Adrenal gland (tissue), 9 donors: ENCODE measurements at regions not wholly inside any gene's neighbourhood (a gene's known extent, or its start where the extent isn't known, plus 50 kb on each side); places are given as distances from the start of the nearest gene placed in this dataset.

ENCODE experiments used
- DNase-seq, 7 donors: peaks; one replicate each; pipeline ENCODE4 v3.0.0-alpha.2; 2019 to 2020
- H3K27ac ChIP-seq, 5 donors: fragments of 200-600 bp; sonication (generic) in 4 of 5; 1 replicate in 3 of 5; 2 replicates in 2 of 5; pipeline versions ENCODE4 v1.5.1 to v1.8.0; 2016 to 2020; ENCODE audit warnings: mild to moderate bottlenecking in 1 of 5
- H3K27me3 ChIP-seq: fragments of 200-600 bp; 2 replicates; pipeline ENCODE4 v1.8.0; 2021
- H3K36me3 ChIP-seq, 2 donors: fragments of 200-600 bp; replicated peaks in 1 of 2; 1 replicate in 1 of 2; 2 replicates in 1 of 2; pipeline versions ENCODE4 v1.5.1 to v1.8.0; 2018 to 2022
- H3K4me1 ChIP-seq, 2 donors: fragments of 200-600 bp; replicated peaks in 1 of 2; 1 replicate in 1 of 2; 2 replicates in 1 of 2; pipeline versions ENCODE4 v1.5.1 to v1.8.0; 2018 to 2021
- H3K4me3 ChIP-seq, 4 donors: fragments of 200-600 bp; sonication (generic) in 3 of 4; one replicate each; pipeline ENCODE4 v1.5.1; 2016 to 2018
- H3K9me3 ChIP-seq, 3 donors: fragments of 200-600 bp; sonication (generic) in 1 of 3; replicated peaks in 1 of 3; 1 replicate in 2 of 3; 2 replicates in 1 of 3; pipeline versions ENCODE4 v1.5.1 to v1.8.0; 2016 to 2021
- CTCF ChIP-seq, 6 experiments: fragments of 450-650 bp in 4 of 6; fragments of 200-600 bp in 2 of 6; sonication (generic) in 1 of 6; IDR thresholded peaks; 1 replicate in 5 of 6; 2 replicates in 1 of 6; pipeline versions ENCODE4 v1.5.1 to v1.8.0; 2016 to 2021; ENCODE audit warnings: antibody characterized with exemption in 6 of 6, mild to moderate bottlenecking in 2 of 6, moderate library complexity in 1 of 6
- POLR2A ChIP-seq, 2 donors: fragments of 450-650 bp; IDR thresholded peaks; one replicate each; pipeline ENCODE4 v1.6.1; 2017; ENCODE audit warnings: antibody characterized with exemption in 2 of 2, mild to moderate bottlenecking in 2 of 2, moderate library complexity in 1 of 2
- WGBS, 4 donors: extraction: QIAGEN DNeasy Blood & Tissue Kit in 2 of 4; methylation state at CpG; one replicate each; pipeline versions ENCODE4 v1.1.5 to v1.1.7; 2013 to 2017; 5-methylcytosine and 5-hydroxymethylcytosine counted together
- intact Hi-C, 2 donors: fragments of 100-400 bp; cut with DNase I; formaldehyde crosslinking; loops; one replicate each; pipeline versions ENCODE4 v1.14.1 to v1.15.0; 2022 to 2023
- donor health status: healthy with polysubstance abuse.
- donor health status: Bipolar disorder and iron deficiency.
- donor health status: DM: yes; HTN: yes; CAD: no.
- donor health status: DM: no; HTN: no; CAD: no.
- donor health status: DM: no; HTN: no; CAD: no.

DNA sequence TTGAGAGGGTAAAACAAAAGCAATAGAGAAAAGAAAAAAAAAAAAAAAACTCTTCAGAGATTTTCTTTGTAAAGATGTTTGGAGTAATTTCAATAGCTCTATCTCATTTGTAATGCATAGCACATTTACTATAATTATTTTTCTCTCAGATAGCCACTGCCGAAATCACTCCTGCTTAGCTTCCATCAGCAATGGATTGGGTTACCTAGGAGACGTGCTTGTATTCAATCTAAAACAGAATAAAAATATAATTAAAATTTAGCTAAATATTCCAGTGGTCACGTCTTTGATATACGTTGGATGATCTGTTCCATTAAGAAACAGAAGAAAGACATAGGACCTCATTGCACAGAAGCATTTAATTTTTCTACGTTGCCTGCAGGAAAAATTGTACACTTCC, 1435.7 kb upstream of the DDX18 start:
- H3K9me3 ChIP-seq: no peaks in the 10 kb centered on the region
- no peaks in the 10 kb centered on the region for H3K4me1 ChIP-seq
- 72 to 86% (median 78%) methylated on average over 5 of the region's 5 CpGs for WGBS, 4 donors
- no peak for TF ChIP-seq POLR2A (IDR thresholded peaks at IDR 0.05)
- TF ChIP-seq CTCF (IDR thresholded peaks at IDR 0.05): no peak
- H3K27me3 ChIP-seq: no peaks in the 10 kb centered on the region
- H3K4me3 ChIP-seq: no peak overlapping the region
- no peak overlapping the region for H3K27ac ChIP-seq
- H3K36me3 ChIP-seq: no peaks in the 10 kb centered on the region
- no peak for DNase-seq
- intact Hi-C loops: no loop called here

DNA sequence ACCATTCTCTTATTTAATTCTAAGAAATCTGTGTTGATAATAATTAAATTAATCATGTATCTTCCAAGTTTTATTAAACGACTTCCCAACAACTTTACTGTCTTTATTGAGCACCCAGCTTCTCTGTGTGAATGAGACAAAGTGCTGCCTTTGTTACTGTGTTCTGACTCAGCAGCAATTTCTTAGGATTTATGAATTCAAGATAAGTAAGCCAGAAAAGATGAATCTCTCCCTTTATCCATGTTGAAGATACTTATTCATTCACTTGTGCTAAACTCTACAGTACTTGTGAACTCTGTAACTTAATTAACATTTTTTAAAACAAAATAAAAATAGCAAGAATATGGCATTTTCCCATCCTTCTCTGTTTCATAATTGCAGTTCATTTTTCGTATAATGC, 1403.3 kb upstream of the DDX18 start:
- no peak for TF ChIP-seq CTCF (IDR thresholded peaks at IDR 0.05)
- TF ChIP-seq POLR2A (IDR thresholded peaks at IDR 0.05): no peak
- intact Hi-C loops: no loop called here
- Histone ChIP-seq H3K9me3 (no peaks in the 10 kb centered on the region), H3K4me1 (no peaks in the 10 kb centered on the region), H3K36me3 (no peaks in the 10 kb centered on the region), H3K4me3 (no peak overlapping the region), H3K27me3 (no peaks in the 10 kb centered on the region), H3K27ac (no peak overlapping the region)
- WGBS, 4 donors: 32 to 51% (median 43%) methylated on average over 2 of the region's 2 CpGs
- DNase-seq: no peak

DNA sequence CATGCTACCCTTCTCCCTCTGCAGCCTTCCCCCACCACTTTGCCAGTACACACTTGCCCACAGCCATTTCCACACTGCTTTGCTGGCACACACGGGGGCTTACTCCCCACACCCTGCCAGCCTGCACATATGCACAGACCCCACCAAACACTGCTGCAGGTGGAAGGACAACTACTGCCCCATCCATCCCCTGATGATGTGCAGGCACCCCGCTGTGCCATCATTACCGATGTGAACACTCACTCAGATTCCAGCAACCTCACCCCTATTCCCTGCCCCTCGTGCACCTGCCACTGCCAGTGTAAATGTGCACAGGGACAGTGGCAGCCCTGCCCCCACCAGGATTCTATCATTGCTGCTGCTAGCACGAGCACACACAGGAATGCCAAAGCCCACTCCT, 1400.8 kb upstream of the DDX18 start:
- Histone ChIP-seq H3K4me1 (no peaks in the 10 kb centered on the region), H3K36me3 (no peaks in the 10 kb centered on the region), H3K27me3 (no peaks in the 10 kb centered on the region), H3K4me3 (no peak overlapping the region), H3K27ac (no peak overlapping the region), H3K9me3 (no peaks in the 10 kb centered on the region)
- DNase-seq: no peak
- TF ChIP-seq POLR2A (IDR thresholded peaks at IDR 0.05) (no peak), CTCF (IDR thresholded peaks at IDR 0.05) (no peak)
- intact Hi-C loops: loop anchor here in 1 of 2 donors (2.0 kb wide), 1 partner anchor 71 kb away; no protein-coding TSS in a partner anchor
- WGBS, 4 donors: 82 to 88% (median 88%) methylated on average over 4 to 5 of the region's 5 CpGs

GRCh38 chr2:116416731-116417377, 1397.6 kb upstream of the DDX18 start:
- Histone ChIP-seq H3K27me3 (no peaks in the 10 kb centered on the region), H3K4me3 (no peak overlapping the region), H3K36me3 (no peaks in the 10 kb centered on the region), H3K4me1 (no peaks in the 10 kb centered on the region), H3K9me3 (no peaks in the 10 kb centered on the region), H3K27ac (no peak overlapping the region)
- 61 to 70% (median 65%) methylated on average over 3 of the region's 3 CpGs for whole genome bisulfite sequencing, 4 donors
- no peak for DNase-seq
- TF ChIP-seq CTCF (IDR thresholded peaks at IDR 0.05) (no peak), POLR2A (IDR thresholded peaks at IDR 0.05) (no peak)
- intact Hi-C loops: no loop called here
